ENCODE measurements at regions not wholly inside any gene's neighbourhood (a gene's known extent, or its start where the extent isn't known, plus 50 kb on each side); places are given as distances from the start of the nearest gene placed in this dataset.

DNA sequence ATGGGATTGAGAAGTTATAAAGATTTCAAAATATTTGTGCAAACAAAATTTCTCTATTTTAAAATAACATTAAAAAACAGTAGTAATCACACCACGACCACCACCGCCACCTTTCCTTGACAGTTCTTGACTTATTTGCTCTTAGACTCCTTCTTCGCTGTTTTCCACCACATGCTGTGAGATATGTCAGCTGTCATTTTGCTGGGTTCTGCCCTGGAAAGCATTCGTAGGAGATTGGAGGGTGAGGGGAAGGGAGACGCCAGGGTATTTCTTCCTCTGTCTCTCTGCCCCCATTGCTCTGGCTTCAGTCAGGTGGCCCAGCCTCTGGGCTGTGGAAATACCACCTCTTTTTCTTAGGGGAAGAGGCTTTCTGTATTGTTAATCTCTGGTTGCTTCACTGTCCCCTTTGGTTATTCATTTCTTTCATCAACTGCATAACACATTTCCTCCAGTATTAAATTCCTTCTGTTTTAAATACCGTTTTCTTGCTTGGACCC, 186.2 kb downstream of the NEDD1 start:
- TF ChIP-seq, protein P1, sequence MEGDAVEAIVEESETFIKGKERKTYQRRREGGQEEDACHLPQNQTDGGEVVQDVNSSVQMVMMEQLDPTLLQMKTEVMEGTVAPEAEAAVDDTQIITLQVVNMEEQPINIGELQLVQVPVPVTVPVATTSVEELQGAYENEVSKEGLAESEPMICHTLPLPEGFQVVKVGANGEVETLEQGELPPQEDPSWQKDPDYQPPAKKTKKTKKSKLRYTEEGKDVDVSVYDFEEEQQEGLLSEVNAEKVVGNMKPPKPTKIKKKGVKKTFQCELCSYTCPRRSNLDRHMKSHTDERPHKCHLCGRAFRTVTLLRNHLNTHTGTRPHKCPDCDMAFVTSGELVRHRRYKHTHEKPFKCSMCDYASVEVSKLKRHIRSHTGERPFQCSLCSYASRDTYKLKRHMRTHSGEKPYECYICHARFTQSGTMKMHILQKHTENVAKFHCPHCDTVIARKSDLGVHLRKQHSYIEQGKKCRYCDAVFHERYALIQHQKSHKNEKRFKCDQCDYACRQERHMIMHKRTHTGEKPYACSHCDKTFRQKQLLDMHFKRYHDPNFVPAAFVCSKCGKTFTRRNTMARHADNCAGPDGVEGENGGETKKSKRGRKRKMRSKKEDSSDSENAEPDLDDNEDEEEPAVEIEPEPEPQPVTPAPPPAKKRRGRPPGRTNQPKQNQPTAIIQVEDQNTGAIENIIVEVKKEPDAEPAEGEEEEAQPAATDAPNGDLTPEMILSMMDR (IDR thresholded peaks at IDR 0.05; ENCODE audit: unreplicated experiment), result no peak
- H3K27ac Mint-ChIP-seq, result no peak overlapping the region

DNA sequence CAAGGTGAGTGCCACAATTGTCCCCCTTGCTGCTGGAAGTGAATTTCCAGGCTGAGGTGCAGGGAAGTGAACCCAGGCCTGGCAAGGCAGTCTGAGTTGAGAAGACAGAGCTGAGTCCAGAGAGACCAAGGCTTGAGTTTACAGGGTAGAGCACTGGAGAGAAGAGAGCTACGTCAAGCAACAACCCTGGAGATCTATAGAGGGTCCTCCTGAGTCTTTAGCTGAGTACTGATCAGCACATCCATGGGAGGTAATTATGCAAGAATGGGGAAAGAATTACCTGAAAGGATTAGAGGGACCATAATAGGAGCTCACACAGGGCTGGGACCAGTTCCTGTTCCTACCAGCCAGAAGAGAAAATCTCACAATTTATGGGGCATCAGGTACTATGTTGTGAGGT, 190.7 kb downstream of the NEDD1 start:
- H3K27ac Mint-ChIP-seq, result no peak overlapping the region
- H3K9me3 Mint-ChIP-seq, result peaks cover 15% of the 10 kb centered on the region
- H3K36me3 Mint-ChIP-seq, result peaks cover 6% of the 10 kb centered on the region
- no peak for DNase-seq (ENCODE audit: low spot score in 2 of 2, unreplicated experiment in 2 of 2)
- H3K4me3 Mint-ChIP-seq, result no peak overlapping the region
- TF ChIP-seq, protein P1 (IDR thresholded peaks at IDR 0.05; ENCODE audit: unreplicated experiment), result no peak
- H3K27me3 Mint-ChIP-seq (ENCODE audit: low read depth), result peaks cover 35% of the 10 kb centered on the region
- peaks cover 5% of the 10 kb centered on the region for H3K4me1 Mint-ChIP-seq

More for the DNA sequence above, 186.2 kb downstream of the NEDD1 start:
- DNase-seq (ENCODE audit: low spot score in 2 of 2, unreplicated experiment in 2 of 2), result no peak
- Mint-ChIP-seq H3K4me1 (peaks cover 20% of the 10 kb centered on the region), H3K4me3 (no peak overlapping the region), H3K9me3 (no peaks in the 10 kb centered on the region), H3K36me3 (no peaks in the 10 kb centered on the region), H3K27me3 (ENCODE audit: low read depth) (peaks cover 44% of the 10 kb centered on the region)

DNA sequence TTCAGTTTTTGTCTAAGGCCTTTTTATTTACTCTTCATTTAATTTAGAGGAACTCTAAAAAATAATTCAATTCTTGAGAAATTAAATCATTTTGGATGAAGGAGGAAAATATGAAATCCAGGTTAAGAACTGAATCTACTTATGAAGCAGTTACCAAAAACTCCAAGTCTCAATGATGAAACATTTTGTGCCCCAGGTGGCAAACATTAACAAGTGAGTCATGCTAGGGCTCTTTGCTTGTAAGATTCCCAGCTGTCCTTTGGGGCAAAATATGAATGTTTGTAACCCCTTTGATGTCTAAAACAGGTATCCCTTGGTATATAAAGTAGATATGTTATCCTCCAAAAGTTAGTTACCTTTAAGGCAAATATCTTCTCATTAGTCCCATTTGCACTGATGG, 202.4 kb downstream of the NEDD1 start:
- H3K4me3 Mint-ChIP-seq, result no peak overlapping the region
- peaks cover 2% of the 10 kb centered on the region for H3K27me3 Mint-ChIP-seq (ENCODE audit: low read depth)
- H3K4me1 Mint-ChIP-seq, result peaks cover 8% of the 10 kb centered on the region
- H3K36me3 Mint-ChIP-seq, result peaks cover 23% of the 10 kb centered on the region
- TF ChIP-seq, protein P1 (IDR thresholded peaks at IDR 0.05; ENCODE audit: unreplicated experiment), result no peak
- H3K27ac Mint-ChIP-seq, result no peak overlapping the region
- DNase-seq (ENCODE audit: low spot score in 2 of 2, unreplicated experiment in 2 of 2), result no peak
- peaks cover 36% of the 10 kb centered on the region for H3K9me3 Mint-ChIP-seq

DNA sequence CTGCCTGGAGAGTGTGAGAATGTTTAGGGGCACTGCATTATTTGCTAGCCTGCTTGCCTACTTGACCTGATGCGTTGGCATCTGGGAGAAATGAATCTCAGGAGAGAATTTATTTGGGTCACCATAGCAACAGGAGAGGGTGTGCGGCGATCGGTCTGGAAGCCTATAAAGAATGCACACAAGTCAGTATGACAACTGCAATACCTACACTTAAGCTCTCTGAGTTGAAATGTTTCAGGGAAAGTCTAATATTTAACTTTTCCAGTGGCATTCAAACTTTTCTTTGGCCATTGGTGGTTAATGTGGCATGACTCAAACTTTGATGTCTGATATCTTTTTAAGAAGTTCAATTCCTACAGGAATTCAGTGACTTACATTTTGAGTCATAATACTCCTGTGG, 205.1 kb downstream of the NEDD1 start:
- peaks cover 8% of the 10 kb centered on the region for H3K4me1 Mint-ChIP-seq
- TF ChIP-seq, protein P1 (IDR thresholded peaks at IDR 0.05; ENCODE audit: unreplicated experiment), result no peak
- no peaks in the 10 kb centered on the region for H3K27me3 Mint-ChIP-seq (ENCODE audit: low read depth)
- H3K27ac Mint-ChIP-seq, result no peak overlapping the region
- no peak for DNase-seq (ENCODE audit: low spot score in 2 of 2, unreplicated experiment in 2 of 2)
- no peak overlapping the region for H3K4me3 Mint-ChIP-seq
- H3K9me3 Mint-ChIP-seq, result peaks cover 12% of the 10 kb centered on the region
- peaks cover 7% of the 10 kb centered on the region for H3K36me3 Mint-ChIP-seq

DNA sequence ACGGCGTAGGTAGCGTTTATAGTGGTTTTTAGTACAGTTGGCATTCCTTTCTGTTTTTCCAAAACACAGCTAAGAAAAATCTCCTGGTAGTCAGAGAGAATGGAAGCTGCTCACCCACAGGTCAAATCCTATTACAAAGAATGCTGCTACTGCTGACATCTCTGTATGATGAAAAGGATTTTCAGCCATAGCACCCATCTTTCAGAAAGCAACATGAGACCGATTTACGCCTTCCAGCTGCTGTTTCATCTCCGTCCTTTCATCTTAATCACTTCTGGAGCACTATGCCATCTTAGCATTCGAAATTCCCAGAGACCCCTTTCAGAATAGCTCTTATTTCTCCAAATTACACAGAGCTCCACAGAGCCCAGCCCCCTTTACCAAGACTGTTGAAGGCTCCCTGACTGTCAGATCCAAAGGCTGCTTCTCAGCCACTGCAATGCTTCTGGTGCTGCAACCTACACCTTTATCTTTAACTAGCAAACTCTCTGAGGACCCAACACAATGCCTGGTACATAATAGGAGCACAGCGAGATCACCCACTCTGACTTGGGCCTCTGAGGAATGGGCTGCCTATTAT, 211.8 kb downstream of the NEDD1 start:
- TF ChIP-seq, protein P1 (IDR thresholded peaks at IDR 0.05; ENCODE audit: unreplicated experiment), result no peak
- H3K9me3 Mint-ChIP-seq, result peaks cover 5% of the 10 kb centered on the region
- no peak overlapping the region for H3K4me3 Mint-ChIP-seq
- peaks cover 12% of the 10 kb centered on the region for H3K4me1 Mint-ChIP-seq
- H3K27me3 Mint-ChIP-seq (ENCODE audit: low read depth), result peaks cover 2% of the 10 kb centered on the region
- peaks cover 2% of the 10 kb centered on the region for H3K36me3 Mint-ChIP-seq
- DNase-seq (ENCODE audit: low spot score in 2 of 2, unreplicated experiment in 2 of 2), result no peak
- H3K27ac Mint-ChIP-seq, result no peak overlapping the region

Measured in mesothelial cell of epicardium (in vitro differentiated cells).